DMS153 treated with DMSO at 0.1 percent for 48 hours (cell line): ENCODE measurements at regions not wholly inside any gene's neighbourhood (a gene's known extent, or its start where the extent isn't known, plus 50 kb on each side); places are given as distances from the start of the nearest gene placed in this dataset.

ENCODE experiments used
- DNase-seq: peaks from one replicate; lab custom pipeline; 2025; ENCODE audit not compliant: unreplicated experiment; lab: John Stamatoyannopoulos, UW

DNA sequence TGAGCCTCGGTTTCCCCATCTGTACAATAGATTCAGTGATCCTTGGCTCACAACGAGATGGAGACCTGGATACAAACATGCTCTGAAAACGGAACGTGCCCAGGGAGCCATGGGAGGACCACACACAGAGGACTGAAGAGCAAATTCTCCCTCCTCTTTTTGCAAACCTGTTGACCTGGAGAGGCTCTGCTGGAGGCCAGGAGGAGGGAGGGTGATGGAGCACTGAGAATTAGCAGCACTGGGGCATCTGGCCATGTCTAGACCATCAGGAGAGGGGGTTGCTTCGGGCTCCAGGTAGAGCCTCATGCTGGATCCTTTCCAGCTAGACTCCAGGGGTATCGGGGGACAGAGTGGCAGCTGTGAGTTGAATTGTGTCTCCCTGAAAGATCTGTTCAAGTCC is 97.4 kb upstream of the GPR26 start:
- no peak for DNase-seq

DNA sequence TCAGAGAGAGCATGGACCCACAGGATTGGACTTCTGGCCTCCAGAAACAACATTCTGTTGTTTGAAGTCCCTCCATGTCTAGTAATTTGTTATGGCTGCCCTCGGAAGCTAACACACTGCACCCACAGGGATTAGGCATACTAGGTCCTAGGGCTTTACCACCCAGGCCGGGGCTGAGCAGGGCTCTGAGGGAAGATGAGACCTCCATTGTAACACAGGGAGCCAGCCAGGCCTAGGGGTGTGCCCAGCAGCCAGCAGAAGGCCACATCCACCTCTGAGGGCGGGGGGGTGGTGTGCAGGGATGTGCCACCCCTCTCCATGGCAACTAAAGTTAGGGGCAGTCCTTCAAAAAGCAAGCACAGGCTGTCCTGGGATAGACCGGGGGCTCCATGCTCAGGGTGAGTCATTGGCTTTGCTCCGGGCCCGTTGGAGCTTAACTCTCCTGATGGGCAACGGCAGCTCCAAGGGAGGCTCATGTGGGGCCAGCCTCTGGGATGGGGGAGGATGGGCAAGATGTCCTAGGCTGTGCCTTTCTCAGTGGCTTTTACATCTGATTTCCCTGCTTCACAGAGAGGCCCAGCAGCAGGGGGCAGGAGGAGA is 96.6 kb upstream of the GPR26 start:
- no peak for DNase-seq

DNA sequence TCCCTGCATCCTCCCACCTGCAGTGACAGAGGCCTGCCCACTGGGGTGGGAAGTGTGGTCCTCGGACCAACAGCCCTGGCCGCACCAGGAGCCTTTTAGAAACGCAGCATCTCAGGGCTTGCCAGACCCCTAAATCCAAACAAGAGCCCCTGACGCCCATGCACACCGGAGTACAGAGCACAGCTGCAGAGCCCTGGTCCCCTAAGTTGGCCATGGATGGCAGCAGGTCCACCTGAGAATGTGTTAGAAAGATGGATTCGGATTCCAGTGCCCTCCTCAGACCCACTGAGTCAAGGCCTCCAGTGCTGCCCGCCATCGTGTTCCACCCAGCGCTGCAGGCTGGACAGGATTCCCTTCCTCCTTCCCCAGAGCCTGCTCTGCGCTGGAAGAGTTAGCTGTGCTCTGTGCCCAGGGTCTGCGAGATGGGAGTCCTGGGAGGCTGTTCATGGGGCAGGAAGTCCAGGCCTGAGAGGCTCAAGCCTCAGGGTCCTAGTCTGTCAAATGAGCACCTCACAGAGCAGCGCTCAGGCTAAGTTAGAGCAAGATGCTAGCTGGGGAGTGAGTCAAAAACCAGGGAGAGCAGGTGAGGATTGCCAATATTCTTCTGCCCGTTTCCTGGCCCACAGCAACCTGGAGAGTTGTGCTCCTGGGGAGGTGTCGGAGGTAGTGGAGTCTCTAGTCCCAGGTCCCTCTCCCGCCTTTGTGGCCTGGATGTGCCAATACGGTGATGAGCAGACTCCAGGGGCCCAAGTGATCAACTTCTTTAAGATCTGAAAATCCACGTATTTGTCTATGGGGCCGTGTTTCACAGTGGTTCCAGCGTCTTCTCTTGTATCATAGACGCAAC is 95.9 kb upstream of the GPR26 start:
- no peak for DNase-seq

DNA sequence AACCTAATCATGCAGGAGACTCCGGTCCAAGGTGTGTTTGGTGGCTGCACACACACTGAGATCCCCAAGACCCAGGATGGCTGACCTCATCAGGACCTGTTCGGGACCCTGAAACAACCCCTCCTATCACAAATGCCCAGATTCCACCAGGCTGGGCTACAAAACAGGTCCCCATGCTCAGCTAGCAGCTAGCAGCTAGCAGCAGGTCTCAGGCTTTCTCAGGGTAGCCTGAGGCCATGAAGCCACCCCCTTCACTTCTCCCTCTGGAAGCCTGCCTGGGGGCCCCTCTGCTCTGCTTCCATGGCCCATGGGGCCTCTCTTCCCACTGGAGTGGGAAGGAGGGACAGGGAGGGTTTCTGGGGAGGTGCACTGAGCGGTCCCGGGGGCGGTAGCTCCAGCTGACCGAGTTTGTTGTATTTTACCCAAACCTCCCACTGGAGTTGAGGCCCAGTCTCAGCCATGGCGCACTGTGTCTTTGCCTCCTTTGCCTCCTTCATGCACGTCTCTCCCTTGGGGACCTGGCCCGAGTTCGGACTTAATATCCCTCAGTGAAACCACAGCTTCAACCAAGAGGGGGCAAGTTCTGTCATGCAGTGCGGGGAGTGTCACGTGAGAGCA is 95.1 kb upstream of the GPR26 start:
- DNase-seq = no peak

DNA sequence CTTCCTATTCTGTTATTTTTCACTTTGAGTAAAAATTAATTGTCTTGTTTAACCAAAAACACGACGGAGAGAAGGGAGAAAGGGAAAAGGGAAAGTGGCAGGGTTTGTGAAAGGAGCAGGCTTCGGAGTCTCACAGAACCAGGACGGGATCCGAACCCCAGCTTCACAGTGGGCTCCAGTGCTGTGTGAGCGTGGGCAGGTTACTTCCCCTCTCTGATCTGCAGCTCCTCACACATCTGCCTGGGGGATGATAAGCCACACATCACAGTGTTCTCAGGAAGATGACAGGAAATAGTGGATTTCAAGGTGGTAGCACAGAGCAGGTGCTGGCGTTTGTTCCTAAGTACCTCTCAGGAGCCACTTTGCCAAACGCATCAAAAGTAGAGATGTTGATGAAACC is 94.2 kb upstream of the GPR26 start:
- DNase-seq = no peak

DNA sequence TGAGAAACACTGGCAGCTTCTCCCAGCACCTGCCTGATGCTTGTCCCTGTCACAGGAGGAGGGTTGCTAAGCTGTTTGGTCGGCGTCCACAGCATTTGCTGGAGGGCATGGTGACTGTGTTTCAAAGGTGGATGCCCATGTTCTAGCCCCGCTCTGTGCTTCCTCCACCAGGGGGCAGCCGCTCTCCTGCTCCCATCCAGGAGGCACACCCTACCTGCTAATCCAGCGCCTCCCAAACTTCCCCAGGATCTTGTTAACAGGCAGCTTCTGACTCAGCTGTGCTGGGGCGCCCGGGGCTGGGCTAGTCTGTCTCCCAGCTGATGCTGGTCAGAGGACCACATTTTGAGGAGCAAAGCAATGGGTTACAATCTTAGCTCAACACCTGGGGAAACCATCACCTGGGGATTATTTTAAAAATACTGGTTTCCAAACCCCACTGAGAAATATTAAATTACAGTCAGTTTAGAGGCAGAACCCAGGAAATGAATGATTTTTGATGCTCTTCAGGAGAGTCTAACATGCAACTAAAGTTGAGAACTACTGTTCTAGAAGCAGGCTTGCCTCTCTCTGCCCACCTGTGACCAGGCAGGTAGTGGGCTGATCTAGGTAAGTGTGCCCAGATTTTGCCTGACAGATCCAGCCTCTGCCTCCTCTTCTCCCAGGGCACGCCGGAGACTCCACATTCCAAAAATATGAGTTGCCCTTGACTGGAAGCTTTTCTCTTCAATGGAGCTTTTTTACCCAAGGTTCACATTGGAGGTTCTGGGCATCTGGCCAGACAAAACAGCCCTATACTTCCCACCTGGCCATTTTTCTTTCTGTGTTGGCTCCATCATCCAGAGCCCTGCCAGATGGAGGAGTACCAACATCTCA is 92.7 kb upstream of the GPR26 start:
- peak; percentile 47 for DNase-seq

DNA sequence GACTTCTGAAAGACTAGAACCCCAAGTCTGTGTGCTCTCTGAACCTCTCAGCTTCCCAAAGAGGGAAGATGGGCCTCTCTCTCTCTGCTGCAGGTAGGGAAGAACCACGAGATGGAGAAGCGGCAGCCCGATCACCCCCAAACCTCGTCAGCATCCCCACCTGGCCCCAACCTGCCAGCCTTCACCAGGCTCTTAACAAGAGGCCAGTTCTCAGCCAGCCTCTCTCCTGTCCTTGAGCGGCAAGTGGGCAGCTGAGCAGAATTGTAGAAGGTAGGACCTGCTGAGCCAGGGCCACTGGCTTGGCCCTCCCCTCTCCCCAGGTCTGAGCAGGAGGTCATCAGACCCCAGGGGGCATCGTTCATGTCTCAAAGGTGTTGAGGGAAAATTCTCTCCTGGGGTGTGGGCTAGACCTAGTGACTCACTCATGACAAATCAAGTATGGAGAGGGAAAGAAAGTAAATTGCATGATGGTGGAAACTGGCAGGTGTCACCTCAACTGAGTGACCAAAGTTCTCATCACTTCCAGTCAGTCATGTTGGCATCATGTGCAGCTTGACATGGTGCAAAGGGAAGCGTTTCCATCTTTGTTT is 92.0 kb upstream of the GPR26 start:
- DNase-seq = no peak

DNA sequence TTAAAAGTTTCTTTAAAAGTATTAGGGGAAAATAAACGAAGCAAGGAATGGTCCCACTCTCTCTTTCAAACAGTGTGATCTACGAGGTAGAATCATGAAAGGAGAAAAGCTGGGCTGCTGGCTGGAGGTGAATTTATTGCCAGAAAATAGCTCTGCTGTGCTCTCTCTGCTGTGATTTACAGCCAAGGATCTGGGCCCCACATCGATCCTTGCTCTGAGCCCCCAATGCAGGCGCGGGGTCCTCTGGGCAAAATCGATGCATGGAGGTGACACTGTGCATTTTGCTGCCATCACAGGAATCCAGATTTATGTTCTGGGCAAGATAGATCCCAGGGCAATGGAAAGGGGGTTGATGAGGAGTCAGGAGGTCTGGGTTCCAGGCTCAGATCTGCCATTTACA is 91.0 kb upstream of the GPR26 start:
- DNase-seq = no peak

DNA sequence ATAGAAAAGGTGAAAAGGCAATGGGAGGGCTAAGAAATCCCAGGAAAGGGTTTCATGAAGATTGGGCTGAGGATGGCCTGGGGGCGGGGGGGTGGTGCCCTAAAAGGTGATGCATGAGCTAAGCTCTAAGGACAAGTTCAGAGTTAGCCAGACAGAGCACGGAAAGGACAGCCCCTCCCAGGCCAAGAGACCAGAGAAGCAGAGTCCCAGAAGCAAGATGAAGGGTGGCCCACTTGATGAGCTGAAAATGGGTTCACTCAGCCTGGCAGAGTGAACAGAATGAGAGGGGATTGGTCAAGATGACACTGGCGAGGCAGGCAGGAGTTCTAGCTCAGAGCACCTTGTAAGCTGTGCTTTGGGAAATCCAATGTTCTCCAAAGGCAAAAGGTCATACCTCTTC is 89.4 kb upstream of the GPR26 start:
- DNase-seq = no peak

DNA sequence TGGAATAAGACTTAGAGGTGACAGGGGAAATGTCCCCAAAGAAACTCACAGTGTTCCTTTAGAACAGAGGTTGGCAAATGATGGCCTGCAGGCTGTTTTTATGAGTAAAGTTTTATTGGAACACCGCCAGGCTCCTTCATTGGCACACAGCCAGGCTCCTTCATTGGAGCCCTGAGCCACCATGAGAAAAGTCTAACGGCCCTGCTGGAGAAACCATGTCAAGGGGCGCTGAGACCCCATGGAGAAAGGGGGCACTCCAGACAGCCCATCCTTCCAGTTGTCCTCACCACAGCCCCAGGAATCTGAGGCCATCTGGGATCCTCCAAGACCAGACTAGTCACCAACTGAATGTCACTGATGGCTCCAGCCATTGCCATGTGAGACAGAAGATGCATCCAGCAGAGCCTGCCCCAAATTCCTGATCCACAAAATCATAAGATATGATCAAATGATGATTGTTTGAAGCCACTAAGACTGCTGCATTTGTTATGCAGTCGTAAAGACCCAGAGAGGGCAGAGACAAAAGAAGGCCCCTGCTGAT is 88.2 kb upstream of the GPR26 start:
- no peak for DNase-seq

DNA sequence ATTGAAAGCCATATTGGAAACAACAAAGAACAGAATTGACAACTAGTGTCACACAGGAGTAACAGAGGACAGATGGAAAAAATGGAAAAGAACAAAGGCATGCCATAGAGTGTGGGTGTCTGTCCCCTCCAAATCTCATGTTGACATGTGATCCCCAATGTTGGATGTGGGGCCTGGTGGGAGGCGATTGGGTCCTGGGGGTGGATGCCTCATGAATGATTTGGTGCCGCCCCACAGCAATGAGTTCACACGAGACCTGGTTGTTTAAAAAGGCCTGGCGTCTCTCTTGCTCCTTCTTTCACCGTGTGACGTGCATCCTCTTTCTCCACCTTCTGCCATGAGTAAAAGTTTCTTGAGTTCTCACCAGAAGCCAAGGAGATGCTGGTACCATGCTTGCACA is 87.4 kb upstream of the GPR26 start:
- no peak for DNase-seq

DNA sequence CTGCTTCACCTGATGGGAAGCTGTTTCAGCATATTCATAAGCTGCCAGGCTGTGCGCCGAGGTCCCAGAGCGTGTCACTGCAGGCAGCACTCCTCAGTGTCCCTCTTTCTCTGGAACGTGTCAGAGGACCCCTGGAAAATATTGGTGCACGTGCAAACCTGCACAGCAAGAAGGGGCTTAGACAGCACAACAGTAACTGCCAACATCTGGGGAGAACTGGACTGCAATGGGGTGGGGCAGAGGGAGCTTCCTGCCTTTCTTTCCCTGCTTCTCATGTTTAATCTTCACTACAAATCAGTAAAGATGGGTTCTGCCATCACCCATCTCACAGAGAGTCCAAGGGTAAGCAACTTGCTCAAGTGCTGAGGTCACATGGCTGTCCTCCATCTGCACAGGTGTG is 86.5 kb upstream of the GPR26 start:
- no peak for DNase-seq

DNA sequence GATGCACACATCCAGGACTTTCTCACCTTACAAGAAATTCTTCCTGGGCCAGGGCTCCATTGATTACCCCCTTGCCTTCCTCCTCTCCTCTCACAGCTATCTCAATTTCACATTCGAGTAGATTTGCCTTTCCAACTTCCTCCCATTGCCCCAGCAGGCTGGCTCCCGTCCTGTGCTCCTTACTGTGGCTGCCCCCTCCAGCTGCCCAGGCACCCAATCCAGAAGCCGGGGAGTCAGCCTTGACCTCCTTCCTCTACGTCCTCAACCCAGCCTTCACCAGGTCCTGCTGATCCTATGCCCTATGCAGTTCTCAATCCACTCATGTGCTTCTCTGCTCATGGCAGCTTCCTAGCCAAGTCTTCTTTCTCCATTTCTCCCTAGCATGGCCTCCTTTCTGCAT is 85.7 kb upstream of the GPR26 start:
- no peak for DNase-seq

DNA sequence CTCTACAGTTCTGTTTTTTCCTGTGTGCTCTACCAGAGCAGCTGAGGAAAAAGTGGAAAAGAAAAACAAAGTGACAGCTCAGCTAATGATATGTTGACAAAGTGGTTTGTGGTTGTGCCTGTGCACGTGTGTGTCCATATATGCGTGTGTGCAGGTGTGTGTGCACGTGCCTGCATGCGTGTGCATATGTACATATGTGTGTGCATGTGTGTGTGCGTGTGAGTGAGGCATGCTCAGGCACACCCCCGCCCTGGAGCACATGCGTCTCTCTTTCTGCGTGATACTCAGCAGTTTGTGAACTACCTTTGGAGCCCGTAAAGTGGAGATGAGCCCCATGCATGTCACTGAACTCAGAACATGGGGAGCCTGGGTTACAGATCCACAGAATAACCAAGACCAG is 84.5 kb upstream of the GPR26 start:
- DNase-seq = no peak

DNA sequence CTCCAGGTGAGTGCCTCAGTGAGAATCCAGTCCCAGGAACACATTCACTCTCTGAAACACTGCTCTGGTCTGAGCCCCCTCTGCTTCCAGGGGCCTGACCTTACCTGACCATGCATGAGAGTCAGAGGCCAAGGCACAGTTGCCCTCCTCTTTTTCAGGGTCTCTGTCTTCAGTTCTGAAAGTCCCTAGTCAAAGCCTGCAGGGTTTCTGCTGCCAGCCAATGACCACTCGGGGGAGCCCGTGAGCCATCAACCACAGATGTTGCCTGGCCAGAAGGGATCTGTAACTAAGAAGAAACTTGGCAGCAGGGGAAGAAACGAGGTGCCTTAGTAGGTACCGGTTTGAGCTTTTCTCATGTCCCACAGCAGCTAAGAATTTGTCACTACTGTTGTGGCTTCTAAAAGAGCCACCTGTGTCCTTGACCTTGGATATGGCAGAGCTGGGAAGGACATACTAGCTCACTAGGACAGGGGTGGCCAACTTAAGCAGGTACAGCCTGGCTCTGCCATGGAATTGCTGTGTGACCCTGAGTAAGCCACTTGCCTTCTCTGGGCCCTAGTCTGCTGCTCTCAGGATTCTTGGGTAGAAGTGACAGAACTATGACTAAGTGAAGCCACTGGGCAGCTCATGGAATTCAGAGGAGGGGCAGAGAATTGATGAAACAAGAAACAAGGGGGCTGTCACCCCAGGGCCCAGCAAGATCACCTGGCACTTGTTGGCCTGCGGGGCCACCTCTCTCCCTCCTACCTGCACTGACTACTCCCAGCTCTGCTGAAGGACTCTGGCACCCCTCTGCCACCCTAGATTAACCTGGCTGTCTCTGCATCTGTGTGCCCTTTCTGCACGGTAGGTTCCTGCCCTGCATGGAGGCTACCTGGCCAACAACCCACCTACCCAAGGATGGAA is 83.8 kb upstream of the GPR26 start:
- DNase-seq = peak; percentile 38

DNA sequence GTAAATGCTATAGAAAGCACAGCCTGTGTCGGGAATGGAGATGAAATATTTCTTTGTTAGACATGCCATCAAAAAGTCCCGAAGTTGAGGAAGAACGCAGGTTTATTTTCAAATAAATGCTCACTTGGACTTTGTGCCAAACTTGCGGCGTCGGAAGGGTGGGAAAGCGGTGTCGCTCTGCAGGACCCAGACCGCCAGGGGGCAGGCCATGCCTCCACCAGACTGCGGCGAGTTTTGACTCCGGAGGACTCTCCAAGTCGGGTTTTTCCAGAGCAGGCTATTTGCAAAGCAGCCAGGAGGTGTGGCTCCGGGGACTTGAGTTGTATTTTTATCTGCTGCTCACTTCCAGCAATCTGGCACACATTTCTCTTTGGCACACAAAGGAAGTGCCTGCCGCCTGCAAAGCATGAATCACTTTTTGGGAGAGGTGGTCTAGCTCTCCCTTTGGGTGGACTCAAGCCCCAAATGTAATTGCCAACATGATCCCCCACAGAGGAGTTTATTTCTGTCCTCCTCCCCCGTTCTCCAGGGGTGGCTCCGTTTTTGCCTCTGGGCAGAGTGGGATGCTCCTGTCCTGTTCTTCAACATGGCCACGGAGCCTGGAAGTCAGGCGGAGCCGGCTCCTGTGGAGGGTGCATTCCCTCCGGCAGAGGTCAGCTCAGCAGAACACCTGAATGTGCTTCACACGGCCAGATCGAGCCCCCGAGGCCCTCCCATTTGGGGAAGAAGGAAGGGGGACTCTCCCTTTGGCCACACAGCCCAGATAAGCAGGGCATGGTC is 82.3 kb upstream of the GPR26 start:
- DNase-seq = peak; percentile 17

DNA sequence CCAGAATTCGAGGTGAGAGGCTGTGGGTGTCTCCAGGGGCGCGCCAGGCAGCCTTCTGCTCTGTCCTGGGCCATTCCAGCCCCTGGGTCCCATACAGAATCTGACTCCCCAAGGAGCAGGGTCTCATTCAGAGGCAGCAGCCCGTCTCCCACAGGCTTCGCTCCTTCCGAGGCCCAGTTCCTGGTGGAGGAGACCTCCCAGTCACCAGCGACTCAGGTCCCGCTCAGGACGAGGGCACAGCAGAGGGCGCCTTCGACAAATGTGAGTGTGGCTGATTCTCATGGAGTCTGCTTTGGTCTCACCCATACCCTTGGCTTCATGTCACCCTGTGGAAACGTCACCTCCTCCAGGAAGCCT is 81.8 kb upstream of the GPR26 start:
- DNase-seq = no peak

DNA sequence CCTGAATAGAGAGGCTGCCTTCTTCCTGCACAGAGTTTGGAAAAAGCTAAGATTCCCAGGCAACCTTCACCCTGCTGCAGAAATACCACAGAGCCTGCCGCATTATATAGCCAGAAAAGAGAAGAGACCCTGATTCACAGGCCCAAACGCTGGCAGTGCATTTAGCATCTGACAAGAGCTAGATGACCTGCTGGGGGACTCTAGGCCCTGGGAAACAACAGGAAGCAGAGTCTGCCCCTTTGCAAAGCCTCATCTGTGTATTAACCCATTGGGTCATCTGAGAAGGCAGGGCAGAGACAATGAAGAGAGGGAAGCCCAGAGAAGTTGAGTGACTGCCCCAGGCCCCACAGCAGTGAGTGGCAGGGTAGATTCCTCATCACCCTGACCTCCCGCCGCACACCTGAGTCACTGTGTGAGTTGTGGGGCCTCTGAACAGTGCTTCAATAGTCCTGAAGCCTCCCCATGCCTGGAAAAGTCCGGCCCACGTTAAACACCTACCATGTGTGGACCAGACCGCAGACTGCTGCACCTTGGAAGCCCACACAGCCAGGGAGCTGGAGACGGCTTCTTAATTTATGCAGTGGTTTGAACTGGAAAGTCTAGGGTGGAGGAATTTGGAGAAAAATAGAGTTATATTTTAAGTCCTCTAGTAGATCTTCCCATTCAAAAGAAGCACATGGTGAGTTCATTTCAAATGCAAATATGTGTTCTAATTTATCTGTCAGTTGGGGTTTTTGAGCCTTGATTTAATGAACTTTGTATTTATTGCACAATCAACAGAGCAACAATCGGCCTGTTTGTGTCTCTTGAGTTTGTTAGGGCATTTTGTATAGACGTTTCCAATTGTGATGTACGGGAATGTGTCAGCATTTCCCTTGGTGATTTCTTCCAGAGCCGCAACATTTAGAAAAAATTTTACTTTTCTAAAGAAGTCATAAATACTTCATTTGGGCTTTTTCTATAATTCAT is 80.4 kb upstream of the GPR26 start:
- no peak for DNase-seq
